ENCODE measurements at regions not wholly inside any gene's neighbourhood (a gene's known extent, or its start where the extent isn't known, plus 50 kb on each side); places are given as distances from the start of the nearest gene placed in this dataset.

GRCh38 chr2:234747833-234748559 is 203.8 kb upstream of the SH3BP4 start:
- ChIA-PET POLR2A (no interaction called here), CTCF (no interaction called here)
- Histone ChIP-seq H3K9me3 (ENCODE audit: control insufficient read depth, insufficient read depth, low read depth, low read length) (no peaks in the 10 kb centered on the region), H3K27ac (ENCODE audit: extremely low read depth, low read depth, low read length) (no peak overlapping the region), H3K4me3 (ENCODE audit: low read depth, low read length) (no peak overlapping the region), H3K4me1 (ENCODE audit: control insufficient read depth, insufficient read depth, low read length) (no peaks in the 10 kb centered on the region), H3K36me3 (ENCODE audit: control insufficient read depth in 2 of 2, insufficient read depth in 1 of 2, low read length in 2 of 2) (no peaks in the 10 kb centered on the region)
- TF ChIP-seq ZNF335 (tag by site-specific recombination; conservative IDR thresholded peaks at IDR 0.05) (no peak), ZNF292 (tag by site-specific recombination; IDR thresholded peaks at IDR 0.05; ENCODE audit: borderline replicate concordance, low read depth) (no peak), ZNF707 (tag by site-specific recombination; IDR thresholded peaks at IDR 0.05) (no peak), ZNF169 (tag by site-specific recombination; IDR thresholded peaks at IDR 0.05) (no peak), ZNF596 (tag by site-specific recombination; IDR thresholded peaks at IDR 0.05) (no peak), ZNF513 (tag by site-specific recombination; IDR thresholded peaks at IDR 0.05) (no peak), HOXC10 (CRISPR knock-in tag; IDR thresholded peaks at IDR 0.05) (no peak), ZBTB49 (tag by site-specific recombination; IDR thresholded peaks at IDR 0.05; ENCODE audit: low read depth) (no peak), ZNF529 (tag by site-specific recombination; IDR thresholded peaks at IDR 0.05; ENCODE audit: insufficient replicate concordance) (no peak), ZNF223 (tag by site-specific recombination; IDR thresholded peaks at IDR 0.05) (no peak), SCRT2 (tag by site-specific recombination; IDR thresholded peaks at IDR 0.05) (no peak), ZNF449 (tag by site-specific recombination; IDR thresholded peaks at IDR 0.05) (no peak), ZNF664 (tag by site-specific recombination; IDR thresholded peaks at IDR 0.05) (no peak), ZSCAN16 (tag by site-specific recombination; IDR thresholded peaks at IDR 0.05) (no peak), ZNF514 (tag by site-specific recombination; IDR thresholded peaks at IDR 0.05) (no peak), ZNF214 (tag by site-specific recombination; IDR thresholded peaks at IDR 0.05; ENCODE audit: borderline replicate concordance) (no peak), ATF2 (tag by site-specific recombination; IDR thresholded peaks at IDR 0.05; ENCODE audit: low read depth) (no peak), SALL2 (tag by site-specific recombination; IDR thresholded peaks at IDR 0.05; ENCODE audit: borderline replicate concordance) (no peak), FEZF1 (tag by site-specific recombination; IDR thresholded peaks at IDR 0.05) (no peak)

GRCh38 chr2:234747032-234747431 is 204.8 kb upstream of the SH3BP4 start:
- no peak overlapping the region for H3K27ac ChIP-seq (ENCODE audit: extremely low read depth, low read depth, low read length)
- TF ChIP-seq PATZ1 (tag by site-specific recombination; IDR thresholded peaks at IDR 0.05) = no peak
- no peak for TF ChIP-seq KLF7 (tag by site-specific recombination; IDR thresholded peaks at IDR 0.05; ENCODE audit: borderline replicate concordance)
- no peak for TF ChIP-seq ZNF521 (tag by site-specific recombination; IDR thresholded peaks at IDR 0.05)
- no peak for TF ChIP-seq ZNF350 (tag by site-specific recombination; IDR thresholded peaks at IDR 0.05)
- no peak for TF ChIP-seq OVOL3 (tag by site-specific recombination; IDR thresholded peaks at IDR 0.05)
- no peak for TF ChIP-seq BCL11A (tag by site-specific recombination; IDR thresholded peaks at IDR 0.05; ENCODE audit: low read depth)
- no peak for TF ChIP-seq ZNF138 (tag by site-specific recombination; IDR thresholded peaks at IDR 0.05; ENCODE audit: borderline replicate concordance)
- no peak for TF ChIP-seq ZNF843 (tag by site-specific recombination; IDR thresholded peaks at IDR 0.05)
- no peak for TF ChIP-seq ZNF19 (tag by site-specific recombination; IDR thresholded peaks at IDR 0.05; ENCODE audit: low read depth)

More at GRCh38 chr2:234747032-234747431, 204.8 kb upstream of the SH3BP4 start:
- H3K36me3 ChIP-seq (ENCODE audit: control insufficient read depth in 2 of 2, insufficient read depth in 1 of 2, low read length in 2 of 2) = no peaks in the 10 kb centered on the region
- no peak overlapping the region for H3K4me3 ChIP-seq (ENCODE audit: low read depth, low read length)
- H3K9me3 ChIP-seq (ENCODE audit: control insufficient read depth, insufficient read depth, low read depth, low read length) = no peaks in the 10 kb centered on the region
- ChIA-PET CTCF (no interaction called here), POLR2A (no interaction called here)
- H3K4me1 ChIP-seq (ENCODE audit: control insufficient read depth, insufficient read depth, low read length) = no peaks in the 10 kb centered on the region

Measured in HEK293 (cell line).